ENCODE measurements at regions not wholly inside any gene's neighbourhood (a gene's known extent, or its start where the extent isn't known, plus 50 kb on each side); places are given as distances from the start of the nearest gene placed in this dataset.

- Mint-ChIP-seq H3K4me1 (peaks cover 4% of the 10 kb centered on the region), H3K27me3 (ENCODE audit: low read depth) (no peaks in the 10 kb centered on the region), H3K36me3 (no peaks in the 10 kb centered on the region)
Observed at GRCh38 chr3:166462891-166463470, 625.8 kb upstream of the BCHE start.

GRCh38 chr3:166461626-166462025 is 624.4 kb upstream of the BCHE start:
- no peaks in the 10 kb centered on the region for H3K27me3 Mint-ChIP-seq (ENCODE audit: low read depth)
- no peak overlapping the region for H3K27ac Mint-ChIP-seq
- H3K9me3 Mint-ChIP-seq = no peaks in the 10 kb centered on the region
- no peaks in the 10 kb centered on the region for H3K36me3 Mint-ChIP-seq
- no peak overlapping the region for H3K4me3 Mint-ChIP-seq
- H3K4me1 Mint-ChIP-seq = peaks cover 4% of the 10 kb centered on the region
- TF ChIP-seq CTCF (IDR thresholded peaks at IDR 0.05; ENCODE audit: unreplicated experiment) = no peak
- DNase-seq (ENCODE audit: low spot score in 2 of 2, unreplicated experiment in 2 of 2) = no peak

More at GRCh38 chr3:166462891-166463470, 625.8 kb upstream of the BCHE start:
- no peaks in the 10 kb centered on the region for H3K9me3 Mint-ChIP-seq
- no peak overlapping the region for H3K4me3 Mint-ChIP-seq
- H3K27ac Mint-ChIP-seq = no peak overlapping the region
- TF ChIP-seq CTCF (IDR thresholded peaks at IDR 0.05; ENCODE audit: unreplicated experiment) = no peak
- no peak for DNase-seq (ENCODE audit: low spot score in 2 of 2, unreplicated experiment in 2 of 2)

- no peaks in the 10 kb centered on the region for H3K36me3 Mint-ChIP-seq
- no peak for DNase-seq (ENCODE audit: low spot score in 2 of 2, unreplicated experiment in 2 of 2)
- TF ChIP-seq CTCF (IDR thresholded peaks at IDR 0.05; ENCODE audit: unreplicated experiment) = no peak
- no peak overlapping the region for H3K27ac Mint-ChIP-seq
- H3K4me1 Mint-ChIP-seq = peaks cover 4% of the 10 kb centered on the region
- H3K4me3 Mint-ChIP-seq = no peak overlapping the region
- no peaks in the 10 kb centered on the region for H3K27me3 Mint-ChIP-seq (ENCODE audit: low read depth)
- no peaks in the 10 kb centered on the region for H3K9me3 Mint-ChIP-seq
Observed at GRCh38 chr3:166457382-166457781, 620.2 kb upstream of the BCHE start.

GRCh38 chr3:166456286-166456685 is 619.1 kb upstream of the BCHE start:
- H3K27me3 Mint-ChIP-seq (ENCODE audit: low read depth) = no peaks in the 10 kb centered on the region
- H3K4me1 Mint-ChIP-seq = peaks cover 4% of the 10 kb centered on the region
- no peak overlapping the region for H3K4me3 Mint-ChIP-seq
- peaks cover 3% of the 10 kb centered on the region for H3K9me3 Mint-ChIP-seq
- H3K27ac Mint-ChIP-seq = no peak overlapping the region
- TF ChIP-seq CTCF (IDR thresholded peaks at IDR 0.05; ENCODE audit: unreplicated experiment) = no peak
- DNase-seq (ENCODE audit: low spot score in 2 of 2, unreplicated experiment in 2 of 2) = no peak
- H3K36me3 Mint-ChIP-seq = no peaks in the 10 kb centered on the region

GRCh38 chr3:166455744-166456143 is 618.5 kb upstream of the BCHE start:
- no peak overlapping the region for H3K4me3 Mint-ChIP-seq
- H3K27me3 Mint-ChIP-seq (ENCODE audit: low read depth) = no peaks in the 10 kb centered on the region
- H3K27ac Mint-ChIP-seq = no peak overlapping the region
- DNase-seq (ENCODE audit: low spot score in 2 of 2, unreplicated experiment in 2 of 2) = no peak
- no peaks in the 10 kb centered on the region for H3K36me3 Mint-ChIP-seq
- TF ChIP-seq CTCF (IDR thresholded peaks at IDR 0.05; ENCODE audit: unreplicated experiment) = no peak
- peaks cover 3% of the 10 kb centered on the region for H3K9me3 Mint-ChIP-seq
- peaks cover 4% of the 10 kb centered on the region for H3K4me1 Mint-ChIP-seq

- no peak overlapping the region for H3K4me3 Mint-ChIP-seq
- no peaks in the 10 kb centered on the region for H3K36me3 Mint-ChIP-seq
- peaks cover 3% of the 10 kb centered on the region for H3K9me3 Mint-ChIP-seq
- DNase-seq (ENCODE audit: low spot score in 2 of 2, unreplicated experiment in 2 of 2) = no peak
- H3K4me1 Mint-ChIP-seq = no peaks in the 10 kb centered on the region
- TF ChIP-seq CTCF (IDR thresholded peaks at IDR 0.05; ENCODE audit: unreplicated experiment) = no peak
- H3K27me3 Mint-ChIP-seq (ENCODE audit: low read depth) = no peaks in the 10 kb centered on the region
- H3K27ac Mint-ChIP-seq = no peak overlapping the region
Observed at GRCh38 chr3:166453478-166453877, 616.3 kb upstream of the BCHE start.
